ENCODE measurements at regions not wholly inside any gene's neighbourhood (a gene's known extent, or its start where the extent isn't known, plus 50 kb on each side); places are given as distances from the start of the nearest gene placed in this dataset.

DNA sequence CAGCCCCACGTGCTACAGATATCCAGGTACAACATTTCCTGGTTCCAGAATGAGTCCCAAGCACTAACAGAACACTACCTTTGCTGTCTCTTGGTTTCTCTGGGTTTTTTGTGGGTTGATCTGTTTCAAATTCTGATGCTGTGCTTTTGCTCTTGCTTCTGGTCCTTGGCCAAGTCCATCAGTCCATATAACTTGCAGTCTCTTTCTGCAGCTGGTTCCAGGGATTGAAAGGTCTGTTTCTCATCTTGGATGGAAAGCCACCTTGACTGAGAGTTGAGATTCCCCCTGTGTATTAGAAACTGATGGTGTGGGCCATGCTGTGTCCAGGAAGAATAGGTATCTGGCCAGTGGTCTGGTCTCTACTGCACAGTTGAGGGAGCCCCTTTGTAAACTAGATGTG is 171.1 kb downstream of the JCAD start:
- TF ChIP-seq, protein P1, sequence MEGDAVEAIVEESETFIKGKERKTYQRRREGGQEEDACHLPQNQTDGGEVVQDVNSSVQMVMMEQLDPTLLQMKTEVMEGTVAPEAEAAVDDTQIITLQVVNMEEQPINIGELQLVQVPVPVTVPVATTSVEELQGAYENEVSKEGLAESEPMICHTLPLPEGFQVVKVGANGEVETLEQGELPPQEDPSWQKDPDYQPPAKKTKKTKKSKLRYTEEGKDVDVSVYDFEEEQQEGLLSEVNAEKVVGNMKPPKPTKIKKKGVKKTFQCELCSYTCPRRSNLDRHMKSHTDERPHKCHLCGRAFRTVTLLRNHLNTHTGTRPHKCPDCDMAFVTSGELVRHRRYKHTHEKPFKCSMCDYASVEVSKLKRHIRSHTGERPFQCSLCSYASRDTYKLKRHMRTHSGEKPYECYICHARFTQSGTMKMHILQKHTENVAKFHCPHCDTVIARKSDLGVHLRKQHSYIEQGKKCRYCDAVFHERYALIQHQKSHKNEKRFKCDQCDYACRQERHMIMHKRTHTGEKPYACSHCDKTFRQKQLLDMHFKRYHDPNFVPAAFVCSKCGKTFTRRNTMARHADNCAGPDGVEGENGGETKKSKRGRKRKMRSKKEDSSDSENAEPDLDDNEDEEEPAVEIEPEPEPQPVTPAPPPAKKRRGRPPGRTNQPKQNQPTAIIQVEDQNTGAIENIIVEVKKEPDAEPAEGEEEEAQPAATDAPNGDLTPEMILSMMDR (conservative IDR thresholded peaks at IDR 0.05; ENCODE audit: low read length), result no peak
- no peak for TF ChIP-seq EZH2phosphoT487 (IDR thresholded peaks at IDR 0.05; ENCODE audit: borderline replicate concordance)

Measured in Loucy (cell line).